ENCODE measurements at regions not wholly inside any gene's neighbourhood (a gene's known extent, or its start where the extent isn't known, plus 50 kb on each side); places are given as distances from the start of the nearest gene placed in this dataset.
"Not testable (repeated sequence)": the region's sequence is repeated elsewhere in the genome, so short reads cannot be mapped to it uniquely, and the experiment has no call there.

DNA sequence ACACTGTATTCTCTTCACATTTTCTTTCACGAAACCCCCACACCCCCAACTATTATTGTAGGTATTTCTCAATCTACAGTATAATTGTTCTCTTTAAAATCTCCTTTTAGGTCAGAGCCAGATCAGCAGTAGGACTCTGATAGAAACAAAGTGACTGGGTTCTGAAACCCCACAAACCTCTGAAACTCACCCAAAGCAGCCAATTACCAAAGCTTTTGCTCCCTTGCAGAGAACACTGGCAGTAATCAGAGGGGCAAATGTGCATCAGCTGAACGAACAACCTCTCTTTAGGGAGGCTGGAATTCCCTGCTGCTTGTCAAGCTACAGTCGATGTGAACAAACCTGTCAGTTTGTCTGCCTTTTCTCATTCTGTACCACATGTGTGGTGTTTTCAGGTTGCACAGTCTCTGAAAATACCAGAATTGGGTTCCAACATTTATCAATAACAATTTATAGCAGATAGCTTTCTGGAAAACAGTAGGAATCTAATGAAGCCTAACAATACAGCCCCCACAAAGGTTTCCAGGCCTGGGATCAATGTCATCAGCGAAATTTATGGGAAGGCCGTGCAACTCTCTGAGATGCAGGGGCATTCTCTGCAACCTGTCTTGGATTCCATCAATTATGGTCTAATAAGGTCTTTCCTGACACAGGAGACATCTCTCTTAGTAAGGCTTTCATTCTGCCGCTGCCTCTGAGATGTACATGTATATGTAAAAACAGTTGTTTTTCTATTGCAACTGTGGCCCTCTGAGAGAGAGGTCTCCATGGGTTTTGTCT lies 395.9 kb downstream of the GPAT3 start:
- Mint-ChIP-seq H3K4me1 (no peaks in the 10 kb centered on the region), H3K9me3 (ENCODE audit: low read depth) (no peaks in the 10 kb centered on the region), H3K27ac (no peak overlapping the region), H3K4me3 (no peak overlapping the region), H3K36me3 (no peaks in the 10 kb centered on the region), H3K27me3 (no peaks in the 10 kb centered on the region)
- ATAC-seq (no peak), DNase-seq (no peak)
- CTCF ChIA-PET: no interaction called here

DNA sequence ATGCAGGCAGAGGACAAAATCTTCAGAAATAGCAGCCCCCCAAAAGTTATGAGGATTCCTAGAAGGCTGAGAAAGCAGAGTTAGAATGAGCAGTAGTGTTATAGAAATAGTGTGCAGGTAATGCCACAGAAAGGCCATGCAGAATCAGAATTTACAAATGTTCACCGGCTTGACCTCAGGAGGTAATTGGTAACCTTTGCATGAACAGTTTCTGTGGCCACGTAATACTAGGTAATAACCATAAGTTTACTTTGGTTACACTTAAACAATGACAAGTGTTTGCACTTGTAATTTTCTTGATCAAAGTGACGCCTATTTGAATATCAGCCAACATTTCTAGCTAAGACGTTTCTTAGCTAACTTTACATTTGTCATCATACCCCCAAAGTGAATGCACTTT lies 393.6 kb downstream of the GPAT3 start:
- Mint-ChIP-seq H3K9me3 (ENCODE audit: low read depth) (no peaks in the 10 kb centered on the region), H3K27ac (no peak overlapping the region), H3K4me3 (no peak overlapping the region), H3K27me3 (no peaks in the 10 kb centered on the region), H3K36me3 (no peaks in the 10 kb centered on the region), H3K4me1 (no peaks in the 10 kb centered on the region)
- DNase-seq (no peak), ATAC-seq (no peak)
- CTCF ChIA-PET: interaction anchor here (1.0 kb wide), 1 partner anchor 21 kb away, joined by 3 read pairs; no protein-coding TSS in a partner anchor

DNA sequence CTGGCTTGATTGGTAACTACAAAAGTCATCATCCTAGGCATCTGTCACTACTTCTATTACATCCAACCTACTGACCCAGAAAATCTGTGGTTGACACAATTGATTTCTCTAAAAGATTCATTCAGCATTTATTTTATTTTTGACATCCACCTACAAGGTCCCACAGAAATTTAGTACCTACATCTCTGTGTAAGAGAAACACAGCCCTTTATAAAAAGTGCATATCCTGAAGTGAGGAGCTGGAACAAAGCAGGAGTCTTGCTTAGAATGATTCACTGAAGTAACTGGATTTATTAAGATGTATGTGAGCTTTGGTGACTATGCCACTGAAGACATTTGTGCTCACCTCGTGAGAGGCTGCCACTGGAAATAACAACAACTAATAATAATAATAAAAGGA lies 391.0 kb downstream of the GPAT3 start:
- Mint-ChIP-seq H3K27me3 (no peaks in the 10 kb centered on the region), H3K27ac (no peak overlapping the region), H3K9me3 (ENCODE audit: low read depth) (no peaks in the 10 kb centered on the region), H3K36me3 (no peaks in the 10 kb centered on the region), H3K4me3 (no peak overlapping the region), H3K4me1 (no peaks in the 10 kb centered on the region)
- DNase-seq (no peak), ATAC-seq (no peak)
- CTCF ChIA-PET: no interaction called here

DNA sequence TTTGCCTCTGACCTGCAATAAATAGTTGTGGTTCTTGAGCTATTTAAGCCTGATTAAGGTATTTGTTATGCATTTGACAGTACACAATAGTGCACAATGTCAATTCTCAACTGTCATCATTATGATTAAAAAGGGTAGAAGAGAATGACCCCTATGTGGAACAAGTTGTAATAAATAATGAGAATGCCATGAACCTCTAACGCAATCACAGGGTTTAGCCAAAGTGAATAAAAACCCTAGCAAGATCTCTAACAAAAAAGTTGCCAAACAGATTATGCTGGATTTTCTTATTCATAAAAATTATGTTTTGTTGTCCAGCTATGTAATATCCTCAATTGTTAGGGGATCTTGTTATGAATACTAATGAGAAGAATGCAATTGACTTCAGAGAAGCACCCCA lies 387.4 kb downstream of the GPAT3 start:
- CTCF ChIA-PET: no interaction called here
- Mint-ChIP-seq H3K27me3 (no peaks in the 10 kb centered on the region), H3K36me3 (no peaks in the 10 kb centered on the region), H3K9me3 (ENCODE audit: low read depth) (no peaks in the 10 kb centered on the region), H3K27ac (no peak overlapping the region), H3K4me3 (no peak overlapping the region), H3K4me1 (no peaks in the 10 kb centered on the region)
- ATAC-seq (no peak), DNase-seq (no peak)

DNA sequence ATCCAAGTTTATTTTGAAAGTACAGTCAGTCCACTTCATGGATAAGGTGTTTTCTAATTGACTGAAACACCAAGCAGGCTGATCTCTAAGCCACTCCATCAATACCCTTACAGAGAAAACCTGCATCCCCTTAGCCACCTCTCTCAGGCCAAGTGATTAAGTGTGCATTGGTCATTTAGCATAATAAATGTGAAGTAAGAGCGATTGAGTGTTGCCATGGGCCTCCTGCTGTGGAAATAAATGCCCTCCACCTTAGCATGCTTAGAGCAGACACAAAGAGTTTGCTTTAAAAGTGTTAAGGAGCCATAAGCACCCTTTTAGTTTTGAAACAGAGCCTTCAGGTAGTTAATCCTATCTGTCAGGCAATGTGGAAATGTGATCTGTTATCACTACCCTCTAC lies 386.5 kb downstream of the GPAT3 start:
- H3K36me3 Mint-ChIP-seq: no peaks in the 10 kb centered on the region
- H3K4me1 Mint-ChIP-seq: no peaks in the 10 kb centered on the region
- no peaks in the 10 kb centered on the region for H3K27me3 Mint-ChIP-seq
- H3K9me3 Mint-ChIP-seq (ENCODE audit: low read depth): no peaks in the 10 kb centered on the region
- no peak overlapping the region for H3K4me3 Mint-ChIP-seq
- DNase-seq (no peak), ATAC-seq (no peak)
- H3K27ac Mint-ChIP-seq: no peak overlapping the region
- CTCF ChIA-PET: no interaction called here

DNA sequence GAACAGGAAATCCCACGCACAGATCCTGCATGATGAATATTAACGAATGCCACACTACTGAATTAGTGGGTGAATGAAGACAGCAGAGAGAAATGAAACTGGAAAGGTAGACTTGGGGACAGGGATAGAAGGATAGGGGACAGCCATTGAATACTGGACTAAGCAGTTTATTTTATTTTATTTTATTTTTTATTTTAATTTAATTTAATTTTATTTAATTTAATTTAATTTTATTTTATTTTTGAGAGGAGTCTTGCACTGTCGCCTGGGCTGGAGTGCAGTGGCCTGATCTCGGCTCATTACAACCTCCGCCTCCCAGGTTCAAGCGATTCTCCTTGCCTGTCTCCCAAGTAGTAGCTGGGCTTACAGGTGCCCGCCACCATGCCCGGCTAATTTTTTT lies 385.2 kb downstream of the GPAT3 start:
- no peak overlapping the region for H3K27ac Mint-ChIP-seq
- no peak overlapping the region for H3K4me3 Mint-ChIP-seq
- ATAC-seq: no peak
- H3K36me3 Mint-ChIP-seq: no peaks in the 10 kb centered on the region
- H3K27me3 Mint-ChIP-seq: no peaks in the 10 kb centered on the region
- DNase-seq: no peak
- no peaks in the 10 kb centered on the region for H3K9me3 Mint-ChIP-seq (ENCODE audit: low read depth)
- no peaks in the 10 kb centered on the region for H3K4me1 Mint-ChIP-seq
- CTCF ChIA-PET: no interaction called here

DNA sequence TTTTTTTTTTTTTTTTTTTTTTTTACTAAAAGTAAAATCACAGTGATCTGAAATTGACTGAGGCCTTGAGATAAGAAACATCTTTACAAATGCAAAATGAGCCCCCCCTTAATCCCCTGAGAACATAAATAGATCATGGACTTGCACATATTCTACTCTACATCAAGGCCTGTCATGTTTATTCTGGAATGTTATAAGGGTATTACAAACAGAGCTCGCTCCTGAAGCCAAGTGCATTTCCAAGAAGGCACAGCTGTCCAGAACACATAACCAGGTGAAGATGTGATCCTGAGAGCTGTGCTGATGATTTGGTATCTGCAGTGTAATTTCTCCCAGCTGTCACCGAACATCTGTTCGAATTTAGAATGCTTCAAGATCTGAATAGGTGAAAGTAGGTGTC lies 384.5 kb downstream of the GPAT3 start:
- no peaks in the 10 kb centered on the region for H3K9me3 Mint-ChIP-seq (ENCODE audit: low read depth)
- no peak overlapping the region for H3K27ac Mint-ChIP-seq
- no peaks in the 10 kb centered on the region for H3K36me3 Mint-ChIP-seq
- CTCF ChIA-PET: no interaction called here
- ATAC-seq: no peak
- DNase-seq: no peak
- no peaks in the 10 kb centered on the region for H3K27me3 Mint-ChIP-seq
- no peaks in the 10 kb centered on the region for H3K4me1 Mint-ChIP-seq
- H3K4me3 Mint-ChIP-seq: no peak overlapping the region

DNA sequence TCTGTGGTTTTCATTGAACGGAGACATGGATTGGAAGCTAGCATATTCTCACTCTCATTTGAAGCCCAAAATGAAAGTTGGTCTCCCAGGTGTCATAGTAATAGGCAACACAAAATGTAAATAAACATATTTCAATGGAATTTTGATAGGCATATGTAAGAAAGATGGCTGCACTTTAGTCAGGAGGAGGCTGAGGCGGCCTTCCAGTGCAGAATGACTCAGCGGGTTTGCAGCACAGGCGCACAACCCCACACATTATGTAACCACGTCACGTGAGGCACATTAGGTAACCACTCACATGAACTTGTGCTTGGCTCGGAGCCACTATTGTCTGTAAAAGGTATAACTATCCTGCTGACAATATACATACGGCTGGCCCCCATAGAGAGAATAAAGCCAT lies 381.7 kb downstream of the GPAT3 start:
- Mint-ChIP-seq H3K36me3 (no peaks in the 10 kb centered on the region), H3K4me3 (no peak overlapping the region), H3K27ac (no peak overlapping the region), H3K27me3 (no peaks in the 10 kb centered on the region), H3K4me1 (no peaks in the 10 kb centered on the region), H3K9me3 (ENCODE audit: low read depth) (no peaks in the 10 kb centered on the region)
- DNase-seq: no peak
- CTCF ChIA-PET: no interaction called here
- no peak for ATAC-seq

DNA sequence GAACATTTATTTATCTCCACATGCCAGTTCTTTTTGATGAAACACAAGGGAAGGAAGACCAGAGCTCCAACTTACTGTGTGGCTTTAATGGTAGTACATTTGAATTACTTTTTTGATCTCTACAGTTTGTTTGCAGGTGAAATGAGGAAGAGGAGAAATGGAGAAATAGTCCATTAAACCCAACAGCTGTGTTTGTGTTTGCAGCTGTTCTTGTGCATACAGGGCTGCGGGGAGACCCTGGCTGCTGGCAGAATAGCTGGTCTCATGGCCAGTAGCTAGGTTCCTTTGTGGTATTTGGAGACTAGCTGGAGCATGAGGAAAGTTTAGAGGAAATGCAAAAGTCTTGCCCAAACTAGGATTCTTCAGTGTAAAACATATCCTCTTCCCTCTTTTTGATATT lies 374.8 kb downstream of the GPAT3 start:
- Mint-ChIP-seq H3K4me1 (no peaks in the 10 kb centered on the region), H3K4me3 (no peak overlapping the region), H3K9me3 (ENCODE audit: low read depth) (no peaks in the 10 kb centered on the region), H3K36me3 (no peaks in the 10 kb centered on the region), H3K27me3 (no peaks in the 10 kb centered on the region), H3K27ac (no peak overlapping the region)
- no peak for DNase-seq
- CTCF ChIA-PET: no interaction called here
- ATAC-seq: no peak

DNA sequence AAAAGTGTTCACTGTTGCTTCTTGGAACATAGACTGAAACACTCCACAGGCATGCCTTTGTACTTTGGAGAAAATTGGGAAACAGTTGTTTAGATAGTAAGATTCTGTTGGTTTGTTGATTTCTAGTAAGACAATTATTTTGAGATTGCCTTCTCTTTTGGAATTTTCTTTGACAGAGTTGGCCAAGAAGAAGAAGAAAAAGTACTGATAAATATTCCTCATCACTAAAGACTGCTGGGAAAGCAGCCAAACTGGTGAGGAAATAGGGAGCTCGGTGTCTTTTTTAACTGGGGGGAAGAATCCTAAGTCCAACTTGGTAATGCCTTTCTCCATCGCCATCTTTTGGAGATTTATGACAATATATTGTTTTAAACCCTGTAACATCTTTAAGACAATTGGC lies 370.7 kb downstream of the GPAT3 start:
- ATAC-seq (no peak), DNase-seq (no peak)
- CTCF ChIA-PET: no interaction called here
- no peaks in the 10 kb centered on the region for H3K9me3 Mint-ChIP-seq (ENCODE audit: low read depth)
- H3K27ac Mint-ChIP-seq: no peak overlapping the region
- H3K4me1 Mint-ChIP-seq: no peaks in the 10 kb centered on the region
- no peak overlapping the region for H3K4me3 Mint-ChIP-seq
- H3K36me3 Mint-ChIP-seq: no peaks in the 10 kb centered on the region
- H3K27me3 Mint-ChIP-seq: no peaks in the 10 kb centered on the region

DNA sequence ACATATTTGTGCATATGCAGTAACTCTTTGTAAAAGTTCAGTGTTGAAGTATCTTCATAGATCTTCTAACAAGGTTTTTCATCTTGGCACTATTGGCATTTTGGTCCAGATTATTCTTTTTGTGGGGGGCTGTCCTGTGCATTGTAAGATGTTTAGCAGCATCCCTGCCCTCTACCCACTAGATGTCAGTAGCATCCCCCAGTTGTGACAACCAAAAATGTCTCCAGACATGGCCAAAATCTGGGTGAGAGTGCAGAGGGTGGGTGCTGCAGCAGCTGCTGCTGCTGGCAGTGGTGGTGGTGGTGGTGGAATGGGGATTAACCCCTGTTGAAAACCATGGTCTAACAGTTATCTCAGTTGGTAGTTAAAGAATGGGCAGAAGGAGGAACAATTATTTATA lies 370.0 kb downstream of the GPAT3 start:
- Mint-ChIP-seq H3K27me3 (no peaks in the 10 kb centered on the region), H3K27ac (no peak overlapping the region), H3K4me3 (no peak overlapping the region), H3K36me3 (no peaks in the 10 kb centered on the region), H3K4me1 (no peaks in the 10 kb centered on the region), H3K9me3 (ENCODE audit: low read depth) (no peaks in the 10 kb centered on the region)
- CTCF ChIA-PET: no interaction called here
- DNase-seq (no peak), ATAC-seq (no peak)

DNA sequence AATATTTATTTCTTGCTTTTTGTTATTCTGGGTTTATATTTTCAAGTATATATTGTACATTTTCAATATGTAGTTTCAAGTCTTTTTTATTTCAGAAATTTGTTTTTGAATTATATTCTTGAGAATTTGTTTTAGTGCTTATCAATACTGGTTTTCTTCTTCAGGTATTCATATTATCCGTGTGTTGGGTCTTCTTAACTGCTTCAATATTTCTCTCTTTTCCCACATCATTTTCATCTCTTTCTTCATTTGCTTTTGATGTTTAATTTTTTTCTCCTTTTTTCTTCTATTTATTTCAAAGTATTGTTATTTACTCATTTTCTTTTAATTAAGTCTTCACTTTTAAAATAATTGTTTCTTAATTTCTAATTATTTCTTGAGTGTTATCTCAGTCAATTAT lies 367.8 kb downstream of the GPAT3 start:
- ATAC-seq; H3K4me3 Mint-ChIP-seq; H3K27me3 Mint-ChIP-seq; H3K36me3 Mint-ChIP-seq; H3K9me3 Mint-ChIP-seq (ENCODE audit: low read depth); DNase-seq; H3K27ac Mint-ChIP-seq; H3K4me1 Mint-ChIP-seq; CTCF ChIA-PET: not testable (repeated sequence)

DNA sequence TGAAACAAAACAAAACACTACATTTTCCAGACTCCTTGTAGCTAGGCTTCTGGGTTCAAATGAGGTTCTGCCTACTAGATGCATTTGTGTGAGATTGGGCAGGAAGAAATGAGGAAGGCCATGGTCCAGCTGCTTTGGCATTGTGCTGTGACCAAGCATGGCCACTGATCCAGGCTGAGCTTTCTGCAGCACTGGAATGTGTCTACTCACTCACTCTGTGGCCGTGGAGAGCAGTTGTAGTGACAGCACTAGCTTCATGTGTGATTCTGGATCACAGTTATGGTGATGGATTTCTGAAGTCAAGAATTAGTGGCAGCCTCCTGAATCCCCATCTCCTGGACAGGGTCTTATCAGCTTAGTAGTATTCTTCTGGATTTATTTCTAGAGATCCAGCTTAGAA lies 358.9 kb downstream of the GPAT3 start:
- Mint-ChIP-seq H3K27me3 (no peaks in the 10 kb centered on the region), H3K4me1 (peaks cover 2% of the 10 kb centered on the region), H3K4me3 (no peak overlapping the region), H3K36me3 (no peaks in the 10 kb centered on the region), H3K27ac (no peak overlapping the region), H3K9me3 (ENCODE audit: low read depth) (no peaks in the 10 kb centered on the region)
- no peak for DNase-seq
- CTCF ChIA-PET: no interaction called here
- no peak for ATAC-seq

DNA sequence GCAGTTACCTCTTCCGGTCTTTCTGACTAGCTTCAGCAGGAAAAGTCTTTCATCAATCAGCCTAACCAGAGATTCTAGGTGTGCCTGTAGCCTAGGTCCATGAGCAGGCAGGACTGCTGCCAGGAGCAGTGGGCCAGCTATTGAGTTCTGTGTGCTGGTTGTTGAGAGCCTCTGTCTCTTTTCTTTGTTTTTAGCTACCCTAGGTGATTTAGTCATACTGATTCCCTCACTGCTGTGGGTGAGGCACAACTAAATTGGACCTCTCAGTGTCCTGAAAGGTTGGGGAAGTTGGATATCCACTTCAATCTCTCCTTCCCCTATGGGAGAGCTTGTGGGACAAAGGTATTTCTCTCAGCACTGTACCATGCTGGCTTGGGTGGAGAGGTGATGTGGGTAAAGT lies 354.9 kb downstream of the GPAT3 start:
- Mint-ChIP-seq H3K27ac (no peak overlapping the region), H3K4me3 (no peak overlapping the region)

DNA sequence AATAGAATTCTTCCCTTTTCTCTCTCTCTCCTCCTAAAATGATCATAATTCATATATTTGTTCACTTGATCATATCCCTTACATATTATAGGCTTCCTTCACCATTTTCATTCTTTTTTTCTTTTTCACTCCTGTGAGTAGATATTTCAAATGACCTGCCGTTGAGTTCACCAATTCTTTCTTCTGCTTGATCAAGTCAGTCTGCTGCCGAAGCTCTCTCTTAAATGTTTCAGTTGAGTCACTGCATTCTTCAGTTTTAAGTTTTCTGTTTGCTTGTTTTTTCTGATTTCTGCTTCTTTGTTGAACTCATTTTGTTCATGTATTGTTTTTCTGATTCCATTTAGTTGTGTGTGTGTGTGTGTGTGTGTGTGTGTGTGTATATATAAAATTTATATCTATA lies 354.3 kb downstream of the GPAT3 start:
- Mint-ChIP-seq H3K9me3 (ENCODE audit: low read depth) (no peaks in the 10 kb centered on the region), H3K4me1 (peaks cover 2% of the 10 kb centered on the region), H3K36me3 (no peaks in the 10 kb centered on the region), H3K27me3 (no peaks in the 10 kb centered on the region), H3K4me3 (no peak overlapping the region), H3K27ac (no peak overlapping the region)
- CTCF ChIA-PET: no interaction called here
- no peak for ATAC-seq
- no peak for DNase-seq

More for the DNA sequence above, 354.9 kb downstream of the GPAT3 start:
- H3K36me3 Mint-ChIP-seq: no peaks in the 10 kb centered on the region
- H3K27me3 Mint-ChIP-seq: no peaks in the 10 kb centered on the region
- DNase-seq (no peak), ATAC-seq (no peak)
- CTCF ChIA-PET: no interaction called here
- H3K9me3 Mint-ChIP-seq (ENCODE audit: low read depth): no peaks in the 10 kb centered on the region
- H3K4me1 Mint-ChIP-seq: peaks cover 2% of the 10 kb centered on the region

Measured in activated CD8-positive, alpha-beta memory T cell treated with anti-CD3 and anti-CD28 coated beads, Interleukin-2, amount 10 ng/mL, durations not matched to agents 7 days and 5 days (primary cell).